A549 (cell line): ENCODE measurements at regions not wholly inside any gene's neighbourhood (a gene's known extent, or its start where the extent isn't known, plus 50 kb on each side); places are given as distances from the start of the nearest gene placed in this dataset.

Experiments
- ATAC-seq, 2 experiments: fragments of 200-7000 bp in 1 of 2; fragments of >200 bp in 1 of 2; cut with Nextera tagmentation in 1 of 2; cut with Tn5 transposase in 1 of 2; 3 replicates each; pipeline versions ENCODE4 v1.8.0 to v1.9.1; 2018 to 2020; ENCODE audit warnings: mild to moderate bottlenecking in 1 of 2, moderate library complexity in 1 of 2
- CTCF ChIA-PET: fragments of 300-600 bp; sonication (Branson Sonifier 250); formaldehyde crosslinking; extraction: SDS; loops from one replicate; lab custom pipeline; 2021; ENCODE audit warnings: antibody characterized with exemption, inconsistent platforms; lab: Yijun Ruan, JAX
- POLR2A ChIA-PET: fragments of 350-600 bp; formaldehyde crosslinking; extraction: SDS; loops from one replicate; lab custom pipeline; 2021; ENCODE audit warnings: antibody characterized with exemption, inconsistent platforms; lab: Yijun Ruan, JAX
- DNase-seq, 2 experiments: peaks; one replicate each; pipeline versions ENCODE4 v3.0.0 to v3.0.0-alpha.2; 2011 to 2016; ENCODE audit warnings: low read depth in 1 of 2, low spot score in 1 of 2
- FAIRE-seq: peaks from 2 replicates; lab custom pipeline; 2011; peaks lifted over from hg19 to GRCh38; lab: Jason Lieb, UNC
- H3K27ac ChIP-seq, 2 experiments: fragments of >200 bp; sonication (Bioruptor Twin); formaldehyde crosslinking; 3 replicates each; pipeline ENCODE4 v1.5.1; 2016 to 2017
- H3K4me1 ChIP-seq: fragments of >200 bp; sonication (Bioruptor Twin); formaldehyde crosslinking; 3 replicates; pipeline ENCODE4 v1.6.1; 2016
- H3K4me2 ChIP-seq: fragments of >200 bp; sonication (Bioruptor Twin); formaldehyde crosslinking; 3 replicates; pipeline ENCODE4 v1.6.1; 2016
- H3K4me3 ChIP-seq: fragments of >200 bp; sonication (Bioruptor Twin); formaldehyde crosslinking; 3 replicates; pipeline ENCODE4 v1.5.1; 2016
- H3K9me3 ChIP-seq: fragments of >200 bp; sonication (Bioruptor Twin); formaldehyde crosslinking; 3 replicates; pipeline ENCODE4 v1.6.1; 2016
- EP300 ChIP-seq, 2 experiments: fragments of >200 bp; sonication (Bioruptor Twin); formaldehyde crosslinking; IDR thresholded peaks; 2 replicates in 1 of 2; 3 replicates in 1 of 2; pipeline ENCODE4 v1.6.1; 2016 to 2017
- FOSL2 ChIP-seq, 2 experiments: fragments of 450-650 bp in 1 of 2; fragments of >200 bp in 1 of 2; sonication (Bioruptor Twin) in 1 of 2; formaldehyde crosslinking; IDR thresholded peaks; 2 replicates each; pipeline versions ENCODE4 v1.5.0 to v1.6.1; 2016 to 2020; ENCODE audit warnings: mild to moderate bottlenecking in 1 of 2, moderate library complexity in 1 of 2
- FOXS1 ChIP-seq: fragments of 250-450 bp; sonication (Bioruptor Pico); IDR thresholded peaks from 2 replicates; pipeline ENCODE4 v1.5.0; 2020; ENCODE audit warnings: mild to moderate bottlenecking, moderate library complexity
- GATA3 ChIP-seq: IDR thresholded peaks from 2 replicates; pipeline ENCODE4 v1.6.1; 2012; ENCODE audit warnings: borderline replicate concordance
- HOXA7 ChIP-seq: fragments of 250-450 bp; sonication (Bioruptor Pico); IDR thresholded peaks from 2 replicates; pipeline ENCODE4 v1.5.0; 2020; ENCODE audit warnings: mild to moderate bottlenecking, moderate library complexity
- NPAS2 ChIP-seq: fragments of 250-450 bp; sonication (Bioruptor Pico); IDR thresholded peaks from 2 replicates; pipeline ENCODE4 v1.8.0; 2022; ENCODE audit warnings: mild to moderate bottlenecking, moderate library complexity, borderline replicate concordance
- POLR2A ChIP-seq: IDR thresholded peaks from 2 replicates; pipeline ENCODE4 v1.6.1; 2012; ENCODE audit warnings: mild to moderate bottlenecking, low read length
- RAD21 ChIP-seq, 2 experiments: fragments of >200 bp in 1 of 2; sonication (Bioruptor Twin) in 1 of 2; formaldehyde crosslinking in 1 of 2; IDR thresholded peaks in 1 of 2; conservative IDR thresholded peaks in 1 of 2; 2 replicates in 1 of 2; 3 replicates in 1 of 2; pipeline ENCODE4 v1.6.1; 2012 to 2018; ENCODE audit warnings: inconsistent platforms in 1 of 2
- RFX5 ChIP-seq: fragments of 450-650 bp; IDR thresholded peaks from 2 replicates; pipeline ENCODE4 v1.7.1; 2014; ENCODE audit warnings: antibody characterized with exemption, mild to moderate bottlenecking, moderate library complexity
- SMC3 ChIP-seq: fragments of >200 bp; sonication (Bioruptor Twin); formaldehyde crosslinking; IDR thresholded peaks from 3 replicates; pipeline ENCODE4 v1.6.1; 2018; ENCODE audit warnings: inconsistent platforms
- SREBF2 ChIP-seq: fragments of 450-650 bp; IDR thresholded peaks from 2 replicates; pipeline ENCODE4 v1.6.1; 2014; ENCODE audit warnings: mild to moderate bottlenecking, moderate library complexity
- TFCP2L1 ChIP-seq: fragments of 250-450 bp; sonication (Bioruptor Pico); IDR thresholded peaks from 2 replicates; pipeline ENCODE4 v1.5.0; 2021; ENCODE audit warnings: mild to moderate bottlenecking
- ZFP36 ChIP-seq: fragments of 450-650 bp; IDR thresholded peaks from 2 replicates; pipeline ENCODE4 v1.6.1; 2014; ENCODE audit warnings: borderline replicate concordance; ENCODE audit not compliant: partially characterized antibody
- WGBS: methylation state at CpG from one replicate; pipeline ENCODE4 v1.1.6; 2017; ENCODE audit errors: missing lambda C conversion rate; 5-methylcytosine and 5-hydroxymethylcytosine counted together
- TF ChIP-seq, protein P1 (sequence below): fragments of >200 bp; sonication (Bioruptor Twin); formaldehyde crosslinking; IDR thresholded peaks from 3 replicates; pipeline ENCODE4 v1.5.1; 2016
- TF ChIP-seq, protein P2 (sequence below): fragments of 250-450 bp; sonication (Bioruptor Pico); IDR thresholded peaks from 2 replicates; pipeline ENCODE4 v1.5.0; 2020; ENCODE audit warnings: low read depth, mild to moderate bottlenecking, moderate library complexity
- TF ChIP-seq, protein P3 (sequence below): fragments of 150-350 bp; IDR thresholded peaks from 2 replicates; pipeline ENCODE4 v1.6.1; 2014; ENCODE audit warnings: low read depth, mild to moderate bottlenecking, low read length
- TF ChIP-seq, protein P4 (sequence below): fragments of 250-450 bp; sonication (Bioruptor Pico); IDR thresholded peaks from 2 replicates; pipeline ENCODE4 v1.5.0; 2021; ENCODE audit warnings: mild to moderate bottlenecking, moderate library complexity, borderline replicate concordance
- TF ChIP-seq, protein P5 (sequence below): IDR thresholded peaks from 2 replicates; pipeline ENCODE4 v1.6.1; 2012

DNA sequence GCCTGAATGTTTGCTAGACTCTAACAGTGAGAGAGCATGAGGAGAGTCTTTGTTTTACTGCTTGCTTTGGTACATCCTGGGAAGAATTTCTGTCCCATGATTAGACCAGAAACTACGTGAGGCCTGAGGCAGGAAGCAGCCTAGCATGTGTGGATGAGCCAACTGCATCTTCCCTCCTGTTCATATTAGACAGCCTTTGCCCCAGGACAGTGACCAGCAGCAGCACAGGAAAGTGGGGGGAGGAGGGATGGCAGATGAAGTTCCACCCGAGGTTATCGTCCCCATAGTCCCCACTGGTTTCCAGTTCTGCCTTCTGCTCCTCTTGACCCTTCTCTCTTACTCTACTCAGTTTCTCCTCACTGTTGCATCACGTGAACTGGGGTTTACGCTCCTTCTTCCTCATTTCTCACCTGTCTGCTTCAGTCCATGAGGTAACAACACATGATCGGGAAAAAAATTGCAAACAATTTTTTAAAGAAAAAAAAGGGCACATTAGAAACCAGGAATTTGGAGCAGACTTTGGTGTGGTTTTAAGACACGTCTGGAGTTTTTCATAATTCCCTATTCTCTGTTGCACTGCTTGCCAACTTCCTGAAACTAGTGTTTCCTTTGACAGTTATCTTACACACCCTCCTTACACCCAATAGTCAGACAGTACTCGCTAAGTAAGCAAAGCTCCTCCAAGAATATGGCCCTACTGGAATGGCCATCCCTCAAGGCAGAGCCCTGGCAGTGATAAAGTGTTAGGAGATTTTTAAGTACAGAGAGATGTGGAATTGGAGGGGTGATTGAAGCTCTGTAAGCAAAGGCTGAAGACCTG, 84.1 kb downstream of the SNX18 start:
- CTCF ChIA-PET = no interaction called here
- DNase-seq (no peak), FAIRE-seq (no peak), ATAC-seq (no peak)
- TF ChIP-seq SMC3 (no peak), NPAS2 (CRISPR knock-in tag) (no peak), EP300 (IDR thresholded peaks at IDR 0.05) (no peak), HOXA7 (CRISPR knock-in tag) (no peak), RAD21 (conservative IDR thresholded peaks at IDR 0.05 in 1 of 2, IDR thresholded peaks at IDR 0.05 in 1 of 2) (no peak), FOSL2 (IDR thresholded peaks at IDR 0.05) (no peak), FOSL2 (CRISPR knock-in tag; IDR thresholded peaks at IDR 0.05) (no peak), SREBF2 (no peak), ZFP36 (no peak), TFCP2L1 (no peak), GATA3 (no peak), POLR2A (no peak), RFX5 (no peak), FOXS1 (CRISPR knock-in tag) (no peak)
- TF ChIP-seq, protein P1, sequence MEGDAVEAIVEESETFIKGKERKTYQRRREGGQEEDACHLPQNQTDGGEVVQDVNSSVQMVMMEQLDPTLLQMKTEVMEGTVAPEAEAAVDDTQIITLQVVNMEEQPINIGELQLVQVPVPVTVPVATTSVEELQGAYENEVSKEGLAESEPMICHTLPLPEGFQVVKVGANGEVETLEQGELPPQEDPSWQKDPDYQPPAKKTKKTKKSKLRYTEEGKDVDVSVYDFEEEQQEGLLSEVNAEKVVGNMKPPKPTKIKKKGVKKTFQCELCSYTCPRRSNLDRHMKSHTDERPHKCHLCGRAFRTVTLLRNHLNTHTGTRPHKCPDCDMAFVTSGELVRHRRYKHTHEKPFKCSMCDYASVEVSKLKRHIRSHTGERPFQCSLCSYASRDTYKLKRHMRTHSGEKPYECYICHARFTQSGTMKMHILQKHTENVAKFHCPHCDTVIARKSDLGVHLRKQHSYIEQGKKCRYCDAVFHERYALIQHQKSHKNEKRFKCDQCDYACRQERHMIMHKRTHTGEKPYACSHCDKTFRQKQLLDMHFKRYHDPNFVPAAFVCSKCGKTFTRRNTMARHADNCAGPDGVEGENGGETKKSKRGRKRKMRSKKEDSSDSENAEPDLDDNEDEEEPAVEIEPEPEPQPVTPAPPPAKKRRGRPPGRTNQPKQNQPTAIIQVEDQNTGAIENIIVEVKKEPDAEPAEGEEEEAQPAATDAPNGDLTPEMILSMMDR = no peak
- TF ChIP-seq, protein P2, sequence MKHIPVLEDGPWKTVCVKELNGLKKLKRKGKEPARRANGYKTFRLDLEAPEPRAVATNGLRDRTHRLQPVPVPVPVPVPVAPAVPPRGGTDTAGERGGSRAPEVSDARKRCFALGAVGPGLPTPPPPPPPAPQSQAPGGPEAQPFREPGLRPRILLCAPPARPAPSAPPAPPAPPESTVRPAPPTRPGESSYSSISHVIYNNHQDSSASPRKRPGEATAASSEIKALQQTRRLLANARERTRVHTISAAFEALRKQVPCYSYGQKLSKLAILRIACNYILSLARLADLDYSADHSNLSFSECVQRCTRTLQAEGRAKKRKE = no peak
- TF ChIP-seq, protein P3, sequence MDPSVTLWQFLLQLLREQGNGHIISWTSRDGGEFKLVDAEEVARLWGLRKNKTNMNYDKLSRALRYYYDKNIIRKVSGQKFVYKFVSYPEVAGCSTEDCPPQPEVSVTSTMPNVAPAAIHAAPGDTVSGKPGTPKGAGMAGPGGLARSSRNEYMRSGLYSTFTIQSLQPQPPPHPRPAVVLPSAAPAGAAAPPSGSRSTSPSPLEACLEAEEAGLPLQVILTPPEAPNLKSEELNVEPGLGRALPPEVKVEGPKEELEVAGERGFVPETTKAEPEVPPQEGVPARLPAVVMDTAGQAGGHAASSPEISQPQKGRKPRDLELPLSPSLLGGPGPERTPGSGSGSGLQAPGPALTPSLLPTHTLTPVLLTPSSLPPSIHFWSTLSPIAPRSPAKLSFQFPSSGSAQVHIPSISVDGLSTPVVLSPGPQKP = no peak
- TF ChIP-seq, protein P4, sequence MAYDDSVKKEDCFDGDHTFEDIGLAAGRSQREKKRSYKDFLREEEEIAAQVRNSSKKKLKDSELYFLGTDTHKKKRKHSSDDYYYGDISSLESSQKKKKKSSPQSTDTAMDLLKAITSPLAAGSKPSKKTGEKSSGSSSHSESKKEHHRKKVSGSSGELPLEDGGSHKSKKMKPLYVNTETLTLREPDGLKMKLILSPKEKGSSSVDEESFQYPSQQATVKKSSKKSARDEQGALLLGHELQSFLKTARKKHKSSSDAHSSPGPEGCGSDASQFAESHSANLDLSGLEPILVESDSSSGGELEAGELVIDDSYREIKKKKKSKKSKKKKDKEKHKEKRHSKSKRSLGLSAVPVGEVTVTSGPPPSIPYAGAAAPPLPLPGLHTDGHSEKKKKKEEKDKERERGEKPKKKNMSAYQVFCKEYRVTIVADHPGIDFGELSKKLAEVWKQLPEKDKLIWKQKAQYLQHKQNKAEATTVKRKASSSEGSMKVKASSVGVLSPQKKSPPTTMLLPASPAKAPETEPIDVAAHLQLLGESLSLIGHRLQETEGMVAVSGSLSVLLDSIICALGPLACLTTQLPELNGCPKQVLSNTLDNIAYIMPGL = no peak
- TF ChIP-seq, protein P5, sequence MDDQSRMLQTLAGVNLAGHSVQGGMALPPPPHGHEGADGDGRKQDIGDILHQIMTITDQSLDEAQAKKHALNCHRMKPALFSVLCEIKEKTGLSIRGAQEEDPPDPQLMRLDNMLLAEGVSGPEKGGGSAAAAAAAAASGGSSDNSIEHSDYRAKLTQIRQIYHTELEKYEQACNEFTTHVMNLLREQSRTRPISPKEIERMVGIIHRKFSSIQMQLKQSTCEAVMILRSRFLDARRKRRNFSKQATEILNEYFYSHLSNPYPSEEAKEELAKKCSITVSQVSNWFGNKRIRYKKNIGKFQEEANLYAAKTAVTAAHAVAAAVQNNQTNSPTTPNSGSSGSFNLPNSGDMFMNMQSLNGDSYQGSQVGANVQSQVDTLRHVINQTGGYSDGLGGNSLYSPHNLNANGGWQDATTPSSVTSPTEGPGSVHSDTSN = no peak
- 31% methylated on average over 8 of the region's 8 CpGs for WGBS
- Histone ChIP-seq H3K4me2 (no peak overlapping the region), H3K4me3 (no peak overlapping the region), H3K9me3 (peaks cover 2% of the 10 kb centered on the region; the same call in 1 of the 3 replicates), H3K27ac (no peak overlapping the region), H3K4me1 (no peaks in the 10 kb centered on the region)
- POLR2A ChIA-PET = no interaction called here
